Activated B cell treated with CpG ODN at 0.5 μM for 24 hours (primary cell): ENCODE measurements at regions not wholly inside any gene's neighbourhood (a gene's known extent, or its start where the extent isn't known, plus 50 kb on each side); places are given as distances from the start of the nearest gene placed in this dataset.

Experiments
- ATAC-seq: fragments of 200-7000 bp; cut with Tn5 transposase; one replicate; pipeline ENCODE4 v1.10.0; 2021; ENCODE audit warnings: low read depth, mild to moderate bottlenecking, moderate library complexity
- CTCF ChIA-PET: fragments of 350-600 bp; sonication (Branson Sonifier 250); formaldehyde crosslinking; loops from one replicate; lab custom pipeline; 2021; ENCODE audit warnings: antibody characterized with exemption; lab: Charles Lee
- POLR2A ChIA-PET: fragments of 350-600 bp; sonication (Branson Sonifier 250); formaldehyde crosslinking; loops from one replicate; lab custom pipeline; 2021; ENCODE audit warnings: antibody characterized with exemption; lab: Charles Lee
- DNase-seq: peaks from one replicate; pipeline ENCODE4 v3.0.0; 2022
- H3K27ac Mint-ChIP-seq: one replicate; pipeline ENCODE4 v1.8.0; 2020; ENCODE audit warnings: mixed read lengths
- H3K27me3 Mint-ChIP-seq: one replicate; pipeline ENCODE4 v1.8.0; 2021; ENCODE audit warnings: mixed read lengths
- H3K36me3 Mint-ChIP-seq: one replicate; pipeline ENCODE4 v1.8.0; 2021; ENCODE audit warnings: low read depth, mixed read lengths
- H3K4me1 Mint-ChIP-seq: one replicate; pipeline ENCODE4 v1.8.0; 2021; ENCODE audit warnings: mixed read lengths
- H3K4me3 Mint-ChIP-seq: one replicate; pipeline ENCODE4 v1.8.0; 2020; ENCODE audit warnings: mild to moderate bottlenecking, mixed read lengths
- H3K9me3 Mint-ChIP-seq: one replicate; pipeline ENCODE4 v1.8.0; 2020; ENCODE audit warnings: mixed read lengths
- intact Hi-C: fragments of 100-400 bp; cut with micrococcal nuclease; formaldehyde crosslinking; loops from one replicate; pipeline ENCODE4 v1.15.1; 2024
- TF ChIP-seq, protein P1 (sequence below): fragments of 200-600 bp; IDR thresholded peaks from one replicate; pipeline ENCODE4 v1.8.0; 2022; ENCODE audit warnings: antibody characterized with exemption, mild to moderate bottlenecking

DNA sequence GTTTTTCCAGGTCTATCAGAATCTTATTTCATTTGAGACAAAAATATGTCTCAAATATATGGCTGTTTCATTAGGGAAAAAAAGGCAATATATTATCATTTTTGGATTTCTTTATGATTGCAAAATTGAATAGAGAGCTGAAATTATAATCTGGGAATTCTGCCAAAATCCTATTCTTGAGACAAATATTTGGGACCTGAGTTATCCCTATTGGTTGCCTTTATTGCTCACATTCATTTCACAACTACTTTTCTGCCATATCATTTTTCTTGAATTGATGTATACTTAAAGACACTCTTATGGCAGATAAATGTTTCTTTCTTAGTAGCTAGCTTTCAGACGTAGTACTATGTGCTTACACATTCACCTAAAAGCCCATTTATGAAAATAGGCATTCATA lies 241.6 kb upstream of the NOVA1 start:
- H3K27me3 Mint-ChIP-seq, result no peaks in the 10 kb centered on the region
- H3K27ac Mint-ChIP-seq, result no peak overlapping the region
- DNase-seq, result no peak
- CTCF ChIA-PET, result no interaction called here
- ATAC-seq, result no peak
- H3K4me3 Mint-ChIP-seq, result no peak overlapping the region
- H3K9me3 Mint-ChIP-seq, result peaks cover 6% of the 10 kb centered on the region
- POLR2A ChIA-PET, result no interaction called here
- intact Hi-C loops, result no loop called here
- TF ChIP-seq, protein P1, sequence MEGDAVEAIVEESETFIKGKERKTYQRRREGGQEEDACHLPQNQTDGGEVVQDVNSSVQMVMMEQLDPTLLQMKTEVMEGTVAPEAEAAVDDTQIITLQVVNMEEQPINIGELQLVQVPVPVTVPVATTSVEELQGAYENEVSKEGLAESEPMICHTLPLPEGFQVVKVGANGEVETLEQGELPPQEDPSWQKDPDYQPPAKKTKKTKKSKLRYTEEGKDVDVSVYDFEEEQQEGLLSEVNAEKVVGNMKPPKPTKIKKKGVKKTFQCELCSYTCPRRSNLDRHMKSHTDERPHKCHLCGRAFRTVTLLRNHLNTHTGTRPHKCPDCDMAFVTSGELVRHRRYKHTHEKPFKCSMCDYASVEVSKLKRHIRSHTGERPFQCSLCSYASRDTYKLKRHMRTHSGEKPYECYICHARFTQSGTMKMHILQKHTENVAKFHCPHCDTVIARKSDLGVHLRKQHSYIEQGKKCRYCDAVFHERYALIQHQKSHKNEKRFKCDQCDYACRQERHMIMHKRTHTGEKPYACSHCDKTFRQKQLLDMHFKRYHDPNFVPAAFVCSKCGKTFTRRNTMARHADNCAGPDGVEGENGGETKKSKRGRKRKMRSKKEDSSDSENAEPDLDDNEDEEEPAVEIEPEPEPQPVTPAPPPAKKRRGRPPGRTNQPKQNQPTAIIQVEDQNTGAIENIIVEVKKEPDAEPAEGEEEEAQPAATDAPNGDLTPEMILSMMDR, result no peak
- no peaks in the 10 kb centered on the region for H3K4me1 Mint-ChIP-seq
- H3K36me3 Mint-ChIP-seq, result no peaks in the 10 kb centered on the region

DNA sequence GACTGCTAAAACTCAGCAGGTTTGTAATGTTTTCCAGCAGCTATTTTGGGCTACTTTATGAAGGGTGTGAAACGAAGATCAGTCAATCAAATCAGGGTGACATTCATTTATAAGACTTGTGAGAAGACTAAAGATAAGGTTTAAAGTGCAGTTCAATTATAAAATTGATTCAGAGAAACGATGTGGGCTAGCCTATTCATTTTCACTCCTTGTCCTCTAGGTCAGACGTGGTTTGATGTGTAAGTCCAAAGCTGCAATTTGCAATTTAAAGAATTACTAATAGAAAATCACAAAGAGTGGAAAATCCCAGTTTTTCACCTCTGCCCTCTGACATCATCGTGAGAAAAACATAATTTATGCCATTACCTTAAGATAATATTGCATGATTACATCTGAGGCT lies 243.5 kb upstream of the NOVA1 start:
- Mint-ChIP-seq H3K27me3 (no peaks in the 10 kb centered on the region), H3K36me3 (no peaks in the 10 kb centered on the region), H3K4me3 (no peak overlapping the region), H3K27ac (no peak overlapping the region), H3K4me1 (no peaks in the 10 kb centered on the region), H3K9me3 (peaks cover 10% of the 10 kb centered on the region)
- no peak for ATAC-seq
- POLR2A ChIA-PET, result no interaction called here
- TF ChIP-seq, protein P1, result no peak
- CTCF ChIA-PET, result no interaction called here
- intact Hi-C loops, result no loop called here
- DNase-seq, result no peak

DNA sequence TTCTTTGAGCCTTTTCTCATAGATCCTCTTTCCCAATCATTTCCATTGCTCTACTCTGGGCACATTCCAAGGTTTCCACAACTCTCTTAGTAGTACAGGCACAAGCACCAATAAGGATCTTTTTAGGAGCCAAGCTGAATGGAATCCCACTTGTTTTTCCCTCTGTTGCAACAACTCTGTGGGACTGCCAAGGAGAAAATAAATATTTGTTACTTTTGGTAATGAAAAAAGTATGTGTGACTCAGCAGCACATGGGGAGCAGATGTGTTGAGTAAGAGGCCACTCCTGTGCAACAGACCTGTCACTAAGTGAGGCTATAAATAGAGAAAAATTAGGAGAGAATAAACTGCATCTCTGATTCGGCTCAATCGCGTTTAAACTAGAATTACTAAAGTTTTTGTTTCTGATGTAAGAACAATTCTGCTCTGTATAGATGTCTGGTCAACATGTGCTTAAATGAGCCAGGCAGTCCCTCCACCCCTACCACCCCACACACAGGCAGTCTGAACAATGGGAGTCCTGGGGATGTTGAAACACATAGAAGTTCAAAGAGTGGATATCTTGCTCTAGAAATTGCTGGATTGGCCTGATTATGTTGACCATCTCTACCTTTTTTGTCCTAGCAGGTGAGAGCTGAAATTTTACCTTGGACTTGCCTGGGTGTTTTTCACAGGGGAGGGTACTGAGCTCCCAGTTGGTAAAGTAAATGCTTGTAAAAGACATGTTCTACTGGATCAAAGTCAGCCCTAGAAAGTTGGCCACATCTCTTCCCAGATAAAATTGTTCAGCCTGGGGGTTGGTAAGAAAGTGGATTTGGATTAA lies 244.3 kb upstream of the NOVA1 start:
- ChIA-PET POLR2A (no interaction called here), CTCF (no interaction called here)
- Mint-ChIP-seq H3K27ac (no peak overlapping the region), H3K9me3 (peaks cover 10% of the 10 kb centered on the region), H3K27me3 (no peaks in the 10 kb centered on the region), H3K36me3 (no peaks in the 10 kb centered on the region), H3K4me3 (no peak overlapping the region), H3K4me1 (no peaks in the 10 kb centered on the region)
- intact Hi-C loops, result no loop called here
- ATAC-seq, result no peak
- no peak for DNase-seq
- TF ChIP-seq, protein P1, result no peak

DNA sequence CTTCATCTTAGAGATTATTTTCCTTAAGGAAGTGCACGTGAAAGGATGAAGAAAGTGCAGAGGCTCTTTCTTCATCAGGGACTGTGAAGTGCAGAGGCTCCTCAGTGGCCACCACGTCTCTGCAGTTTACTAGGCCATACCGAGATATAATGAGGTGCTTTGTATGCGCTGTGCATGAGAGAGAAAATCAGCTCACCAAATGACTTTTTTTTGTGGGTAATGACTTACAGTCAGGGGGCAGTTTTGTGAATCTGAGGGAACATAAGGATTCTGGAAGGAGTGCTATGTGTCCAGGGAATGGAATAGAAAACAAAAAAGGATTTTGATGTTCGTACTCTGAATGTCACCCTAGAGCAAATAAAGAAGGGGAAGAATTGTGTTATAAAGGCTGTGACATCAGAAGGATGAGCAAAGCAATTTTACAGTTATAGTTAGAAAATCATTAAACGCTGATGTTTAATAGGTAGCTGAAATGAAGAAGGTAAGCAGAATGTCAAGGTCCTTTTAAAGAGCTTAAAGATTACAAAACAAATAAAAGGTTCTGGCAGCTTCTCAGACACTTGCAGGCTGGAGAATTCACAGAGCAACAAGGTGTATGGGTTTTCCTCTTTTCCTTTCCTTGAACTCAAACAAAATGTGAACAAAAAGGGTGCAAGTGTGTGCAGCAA lies 247.5 kb upstream of the NOVA1 start:
- intact Hi-C loops, result no loop called here
- Mint-ChIP-seq H3K27me3 (no peaks in the 10 kb centered on the region), H3K9me3 (peaks cover 6% of the 10 kb centered on the region), H3K27ac (no peak overlapping the region), H3K36me3 (no peaks in the 10 kb centered on the region), H3K4me1 (no peaks in the 10 kb centered on the region), H3K4me3 (no peak overlapping the region)
- ATAC-seq (no peak), DNase-seq (no peak)
- TF ChIP-seq, protein P1, result no peak
- ChIA-PET POLR2A (no interaction called here), CTCF (no interaction called here)

DNA sequence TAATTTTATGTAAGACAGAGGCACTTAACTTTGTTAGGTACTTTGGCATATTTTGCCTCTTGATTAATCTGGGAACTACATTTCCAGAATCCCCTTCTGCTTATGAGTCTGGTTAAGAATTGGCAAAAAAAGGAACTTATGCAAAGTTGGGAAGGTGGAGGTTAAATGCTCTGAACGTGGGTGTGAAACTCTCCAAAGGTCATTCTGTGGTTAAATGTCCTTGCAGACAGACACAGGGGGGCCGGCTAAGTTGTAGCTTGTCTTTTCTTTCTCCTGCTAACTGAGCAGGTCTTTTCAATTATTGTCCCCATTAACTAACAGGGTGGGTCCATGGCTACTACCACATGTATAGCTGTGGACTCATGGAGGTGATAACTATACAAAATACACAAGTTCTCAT lies 248.6 kb upstream of the NOVA1 start:
- Mint-ChIP-seq H3K4me1 (no peaks in the 10 kb centered on the region), H3K36me3 (no peaks in the 10 kb centered on the region), H3K27me3 (no peaks in the 10 kb centered on the region), H3K27ac (no peak overlapping the region), H3K9me3 (peaks cover 9% of the 10 kb centered on the region), H3K4me3 (no peak overlapping the region)
- no peak for ATAC-seq
- intact Hi-C loops, result no loop called here
- TF ChIP-seq, protein P1, result no peak
- no peak for DNase-seq
- ChIA-PET POLR2A (no interaction called here), CTCF (no interaction called here)
